Loucy (cell line): ENCODE measurements at regions not wholly inside any gene's neighbourhood (a gene's known extent, or its start where the extent isn't known, plus 50 kb on each side); places are given as distances from the start of the nearest gene placed in this dataset.

ENCODE experiments used
- H2AFZ ChIP-seq: fragments of 200-600 bp; sonication (generic); 2 replicates; pipeline ENCODE4 v1.6.0; 2016; ENCODE audit warnings: antibody characterized with exemption, mild to moderate bottlenecking, low read length, moderate library complexity
- H3F3A ChIP-seq: fragments of 200-600 bp; 2 replicates; pipeline ENCODE4 v1.6.0; 2016; ENCODE audit warnings: antibody characterized with exemption, low read depth, mild to moderate bottlenecking
- H3K27me3 ChIP-seq: fragments of 200-600 bp; sonication (generic); 2 replicates; pipeline ENCODE4 v1.6.1; 2014; ENCODE audit warnings: low read length, mild to moderate bottlenecking; ENCODE audit not compliant: insufficient read depth, poor library complexity, severe bottlenecking
- H3K36me3 ChIP-seq: fragments of 200-600 bp; sonication (generic); 2 replicates; pipeline ENCODE4 v1.6.1; 2016; ENCODE audit warnings: low read length; ENCODE audit not compliant: insufficient read depth
- H3K4me1 ChIP-seq: fragments of 200-600 bp; sonication (generic); 2 replicates; pipeline ENCODE4 v1.5.1; 2014; ENCODE audit warnings: low read length, mild to moderate bottlenecking; ENCODE audit not compliant: insufficient read depth, poor library complexity, severe bottlenecking
- H3K4me2 ChIP-seq: fragments of 200-600 bp; sonication (generic); 2 replicates; pipeline ENCODE4 v1.6.0; 2014; ENCODE audit warnings: antibody characterized with exemption, low read length, low read depth, mild to moderate bottlenecking; ENCODE audit not compliant: poor library complexity, severe bottlenecking
- H3K4me3 ChIP-seq: fragments of 200-600 bp; sonication (generic); 2 replicates; pipeline ENCODE4 v1.5.1; 2014; ENCODE audit warnings: low read length, mild to moderate bottlenecking, mixed read lengths; ENCODE audit not compliant: poor library complexity, severe bottlenecking
- H3K79me2 ChIP-seq: fragments of 200-600 bp; sonication (generic); 2 replicates; pipeline ENCODE4 v1.6.1; 2014; ENCODE audit warnings: low read length; ENCODE audit not compliant: insufficient read depth
- H3K9ac ChIP-seq: fragments of 200-600 bp; sonication (generic); 2 replicates; pipeline ENCODE4 v1.6.0; 2014; ENCODE audit warnings: mild to moderate bottlenecking, low read depth, low read length, moderate library complexity; ENCODE audit not compliant: poor library complexity, severe bottlenecking
- H3K9me2 ChIP-seq: fragments of 200-600 bp; sonication (generic); replicated peaks from 2 replicates; pipeline ENCODE4 v1.6.1; 2016; ENCODE audit warnings: low read depth, low read length, mixed read lengths
- H3K9me3 ChIP-seq: fragments of 200-600 bp; sonication (generic); 2 replicates; pipeline ENCODE4 v1.6.1; 2014; ENCODE audit warnings: mild to moderate bottlenecking, antibody characterized with exemption, low read length, low read depth; ENCODE audit not compliant: insufficient read depth
- H4K20me1 ChIP-seq: fragments of 200-600 bp; sonication (generic); 2 replicates; pipeline ENCODE4 v1.6.0; 2014; ENCODE audit warnings: antibody characterized with exemption, low read length, mild to moderate bottlenecking; ENCODE audit not compliant: insufficient read depth, poor library complexity, severe bottlenecking
- EZH2phosphoT487 ChIP-seq: fragments of 200-600 bp; IDR thresholded peaks from 2 replicates; pipeline ENCODE4 v1.6.1; 2018; ENCODE audit warnings: antibody characterized with exemption, mild to moderate bottlenecking, moderate library complexity, borderline replicate concordance
- TF ChIP-seq, protein P1 (sequence below): fragments of 200-600 bp; sonication (generic); conservative IDR thresholded peaks from 2 replicates; pipeline ENCODE4 v1.5.1; 2014; ENCODE audit warnings: mild to moderate bottlenecking, antibody characterized with exemption, low read length

DNA sequence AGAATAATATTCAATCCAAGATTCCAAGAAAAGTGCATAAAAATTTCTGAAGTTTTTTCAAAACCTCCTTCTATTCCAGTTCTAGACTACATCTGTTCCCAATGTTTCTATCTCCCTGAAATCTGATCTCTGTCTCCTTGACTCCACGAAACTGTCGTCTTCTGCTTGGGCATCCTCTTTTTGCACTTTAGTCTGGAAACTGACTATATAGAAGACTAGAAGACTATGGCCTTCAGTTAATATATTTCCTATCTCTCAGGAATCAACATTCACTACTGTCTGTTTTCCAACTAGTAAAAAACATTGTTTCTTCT lies 745.4 kb upstream of the ADGRB3 start:
- no peaks in the 10 kb centered on the region for H3K4me1 ChIP-seq
- no peak overlapping the region for H3K4me2 ChIP-seq
- no peak for TF ChIP-seq EZH2phosphoT487
- TF ChIP-seq, protein P1, sequence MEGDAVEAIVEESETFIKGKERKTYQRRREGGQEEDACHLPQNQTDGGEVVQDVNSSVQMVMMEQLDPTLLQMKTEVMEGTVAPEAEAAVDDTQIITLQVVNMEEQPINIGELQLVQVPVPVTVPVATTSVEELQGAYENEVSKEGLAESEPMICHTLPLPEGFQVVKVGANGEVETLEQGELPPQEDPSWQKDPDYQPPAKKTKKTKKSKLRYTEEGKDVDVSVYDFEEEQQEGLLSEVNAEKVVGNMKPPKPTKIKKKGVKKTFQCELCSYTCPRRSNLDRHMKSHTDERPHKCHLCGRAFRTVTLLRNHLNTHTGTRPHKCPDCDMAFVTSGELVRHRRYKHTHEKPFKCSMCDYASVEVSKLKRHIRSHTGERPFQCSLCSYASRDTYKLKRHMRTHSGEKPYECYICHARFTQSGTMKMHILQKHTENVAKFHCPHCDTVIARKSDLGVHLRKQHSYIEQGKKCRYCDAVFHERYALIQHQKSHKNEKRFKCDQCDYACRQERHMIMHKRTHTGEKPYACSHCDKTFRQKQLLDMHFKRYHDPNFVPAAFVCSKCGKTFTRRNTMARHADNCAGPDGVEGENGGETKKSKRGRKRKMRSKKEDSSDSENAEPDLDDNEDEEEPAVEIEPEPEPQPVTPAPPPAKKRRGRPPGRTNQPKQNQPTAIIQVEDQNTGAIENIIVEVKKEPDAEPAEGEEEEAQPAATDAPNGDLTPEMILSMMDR: no peak
- H2AFZ ChIP-seq: no peak overlapping the region
- no peaks in the 10 kb centered on the region for H3K9me2 ChIP-seq
- no peaks in the 10 kb centered on the region for H3K27me3 ChIP-seq
- no peak overlapping the region for H3K9ac ChIP-seq
- H3K9me3 ChIP-seq: 0 out of 2 replicates have a peak, but pooled peaks cover 4% of the 10 kb centered on the region
- H3K4me3 ChIP-seq: no peak overlapping the region
- no peaks in the 10 kb centered on the region for H3F3A ChIP-seq
- H3K36me3 ChIP-seq: no peaks in the 10 kb centered on the region
- no peaks in the 10 kb centered on the region for H4K20me1 ChIP-seq
- no peaks in the 10 kb centered on the region for H3K79me2 ChIP-seq

DNA sequence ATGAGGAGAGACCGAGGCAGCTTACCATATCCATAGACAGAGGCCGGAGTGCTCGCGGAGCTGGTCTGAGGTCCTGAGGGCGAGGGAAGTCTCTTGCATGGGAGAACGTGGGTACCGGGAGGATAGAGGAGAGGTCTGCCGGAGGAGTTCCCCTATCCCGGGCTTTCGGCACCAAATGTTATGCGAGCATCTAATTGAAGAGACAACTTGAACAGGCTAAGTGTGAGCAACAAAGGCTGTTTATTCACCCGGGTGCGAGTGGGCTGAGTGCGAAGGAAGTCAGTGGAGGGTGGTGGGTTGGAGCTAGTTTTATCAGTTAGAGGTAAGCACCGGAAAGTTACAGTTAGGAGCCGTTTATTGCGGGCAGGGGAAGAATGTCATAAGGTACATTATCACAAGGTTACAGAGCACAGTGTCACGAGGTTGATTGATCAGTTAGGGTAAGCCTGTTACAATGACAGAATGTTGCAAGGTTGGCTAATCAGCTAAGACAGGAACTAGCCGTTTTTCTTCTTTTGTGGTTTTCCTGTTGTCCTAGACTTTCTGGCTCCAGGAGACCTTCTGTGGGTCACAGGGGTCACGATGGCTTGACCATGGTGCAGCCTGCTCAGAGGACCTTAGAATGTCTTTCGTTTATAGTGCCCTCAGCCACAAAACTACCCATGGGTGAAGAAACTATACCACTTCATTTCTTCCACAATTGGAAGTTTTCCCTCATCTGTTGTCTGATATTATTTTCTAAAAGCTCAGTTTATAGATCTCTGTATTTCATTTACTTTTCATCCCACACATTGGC lies 746.0 kb upstream of the ADGRB3 start:
- no peaks in the 10 kb centered on the region for H3K9me2 ChIP-seq
- H3K4me1 ChIP-seq: no peaks in the 10 kb centered on the region
- no peak overlapping the region for H3K4me3 ChIP-seq
- no peaks in the 10 kb centered on the region for H3K36me3 ChIP-seq
- TF ChIP-seq, protein P1: no peak
- no peak for TF ChIP-seq EZH2phosphoT487
- H3K27me3 ChIP-seq: no peaks in the 10 kb centered on the region
- no peak overlapping the region for H2AFZ ChIP-seq
- H3K9ac ChIP-seq: no peak overlapping the region
- H3K9me3 ChIP-seq: peaks cover 6% of the 10 kb centered on the region; the same call in 1 of the 2 replicates
- H3K4me2 ChIP-seq: no peak overlapping the region
- H4K20me1 ChIP-seq: no peaks in the 10 kb centered on the region
- H3F3A ChIP-seq: no peaks in the 10 kb centered on the region
- H3K79me2 ChIP-seq: no peaks in the 10 kb centered on the region

DNA sequence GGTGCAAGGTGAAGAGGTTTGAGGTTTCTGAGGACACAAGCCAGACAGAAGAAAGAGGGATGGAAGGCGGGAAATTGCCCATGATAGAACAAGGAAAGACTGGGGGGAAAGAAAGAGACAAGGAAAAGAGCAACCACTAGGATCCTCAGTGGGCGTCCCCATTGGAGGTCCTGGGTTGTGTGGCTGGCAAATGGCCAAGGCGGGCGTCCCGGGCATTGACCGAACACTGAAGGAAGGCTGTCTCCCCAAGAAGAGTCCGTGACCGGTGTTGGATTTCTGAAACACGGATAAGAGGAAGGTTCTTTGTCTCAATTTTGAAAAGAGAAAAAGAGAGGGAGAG lies 746.6 kb upstream of the ADGRB3 start:
- no peak overlapping the region for H3K9ac ChIP-seq
- no peak overlapping the region for H2AFZ ChIP-seq
- no peaks in the 10 kb centered on the region for H3K4me1 ChIP-seq
- no peaks in the 10 kb centered on the region for H3F3A ChIP-seq
- no peaks in the 10 kb centered on the region for H3K9me2 ChIP-seq
- H3K27me3 ChIP-seq: no peaks in the 10 kb centered on the region
- H3K4me2 ChIP-seq: no peak overlapping the region
- TF ChIP-seq, protein P1: no peak
- peaks cover 6% of the 10 kb centered on the region; the same call in 1 of the 2 replicates for H3K9me3 ChIP-seq
- H4K20me1 ChIP-seq: no peaks in the 10 kb centered on the region
- no peaks in the 10 kb centered on the region for H3K79me2 ChIP-seq
- no peak overlapping the region for H3K4me3 ChIP-seq
- no peaks in the 10 kb centered on the region for H3K36me3 ChIP-seq
